Astrocyte of the spinal cord (primary cell): ENCODE measurements at regions not wholly inside any gene's neighbourhood (a gene's known extent, or its start where the extent isn't known, plus 50 kb on each side); places are given as distances from the start of the nearest gene placed in this dataset.
A peak's percentile ranks its signal among the peaks of the same experiment; 100 is the strongest.

Experiments used
- DNase-seq: peaks from one replicate; pipeline ENCODE4 v3.0.0; 2011; ENCODE audit warnings: low read depth, low spot score
- H3K4me3 ChIP-seq: 2 replicates; pipeline ENCODE4 v1.5.1; 2011; ENCODE audit warnings: low read depth, mild to moderate bottlenecking, low read length, moderate library complexity
- in situ Hi-C: cut with HindIII; loops from 2 replicates; pipeline ENCODE4 v1.10.0; 2017; ENCODE audit warnings: low sequenced_read_pairs
- TF ChIP-seq, protein P1 (sequence below): IDR thresholded peaks from 2 replicates; pipeline ENCODE4 v1.5.1; 2012; ENCODE audit warnings: low read depth, mild to moderate bottlenecking, low read length, inconsistent platforms

DNA sequence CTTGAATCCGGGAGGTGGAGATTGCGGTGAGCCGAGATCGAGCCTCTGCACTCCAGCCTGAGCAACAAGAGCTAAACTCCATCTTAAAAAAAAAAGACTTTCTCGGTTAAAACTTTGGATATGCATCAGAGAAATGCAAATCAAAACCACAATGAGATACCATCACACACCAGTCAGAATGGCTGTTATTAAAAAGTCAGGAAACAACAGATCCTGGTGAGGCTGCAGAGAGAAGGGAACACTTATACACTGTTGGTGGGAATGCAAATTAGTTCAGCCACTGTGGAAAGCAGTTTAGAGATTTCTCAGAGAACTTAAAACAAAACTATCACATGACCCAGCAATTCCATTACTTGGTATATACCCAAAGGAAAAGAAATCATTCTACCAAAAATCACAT is 619.4 kb upstream of the KIRREL3 start:
- no peak overlapping the region for H3K4me3 ChIP-seq
- TF ChIP-seq, protein P1, sequence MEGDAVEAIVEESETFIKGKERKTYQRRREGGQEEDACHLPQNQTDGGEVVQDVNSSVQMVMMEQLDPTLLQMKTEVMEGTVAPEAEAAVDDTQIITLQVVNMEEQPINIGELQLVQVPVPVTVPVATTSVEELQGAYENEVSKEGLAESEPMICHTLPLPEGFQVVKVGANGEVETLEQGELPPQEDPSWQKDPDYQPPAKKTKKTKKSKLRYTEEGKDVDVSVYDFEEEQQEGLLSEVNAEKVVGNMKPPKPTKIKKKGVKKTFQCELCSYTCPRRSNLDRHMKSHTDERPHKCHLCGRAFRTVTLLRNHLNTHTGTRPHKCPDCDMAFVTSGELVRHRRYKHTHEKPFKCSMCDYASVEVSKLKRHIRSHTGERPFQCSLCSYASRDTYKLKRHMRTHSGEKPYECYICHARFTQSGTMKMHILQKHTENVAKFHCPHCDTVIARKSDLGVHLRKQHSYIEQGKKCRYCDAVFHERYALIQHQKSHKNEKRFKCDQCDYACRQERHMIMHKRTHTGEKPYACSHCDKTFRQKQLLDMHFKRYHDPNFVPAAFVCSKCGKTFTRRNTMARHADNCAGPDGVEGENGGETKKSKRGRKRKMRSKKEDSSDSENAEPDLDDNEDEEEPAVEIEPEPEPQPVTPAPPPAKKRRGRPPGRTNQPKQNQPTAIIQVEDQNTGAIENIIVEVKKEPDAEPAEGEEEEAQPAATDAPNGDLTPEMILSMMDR = no peak
- DNase-seq = peak; percentile 42
- in situ Hi-C loops = no loop called here

GRCh38 chr11:127618721-127619120 is 618.2 kb upstream of the KIRREL3 start:
- in situ Hi-C loops = no loop called here
- TF ChIP-seq, protein P1 = no peak
- no peak for DNase-seq
- no peak overlapping the region for H3K4me3 ChIP-seq

GRCh38 chr11:127616158-127616557 is 615.6 kb upstream of the KIRREL3 start:
- TF ChIP-seq, protein P1 = no peak
- DNase-seq = no peak
- H3K4me3 ChIP-seq = no peak overlapping the region
- in situ Hi-C loops = no loop called here

DNA sequence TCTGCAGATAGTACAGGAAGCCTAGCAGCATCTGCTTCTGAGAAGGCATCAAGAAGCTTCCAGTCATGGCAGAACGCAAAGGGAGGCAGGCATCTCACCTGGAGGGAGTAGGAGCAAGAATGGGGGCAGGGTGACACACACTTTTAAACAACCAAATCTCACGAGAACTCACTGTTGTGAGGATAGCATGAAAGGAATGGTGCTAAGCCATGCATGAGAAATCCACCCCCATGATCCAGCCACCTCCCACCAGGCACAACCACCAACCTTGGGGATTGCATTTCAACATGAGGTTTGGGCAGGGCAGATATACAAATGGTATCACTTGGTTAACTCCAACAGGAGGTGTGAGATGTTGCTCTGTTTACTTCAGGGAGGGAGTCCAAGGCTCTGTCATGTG is 612.0 kb upstream of the KIRREL3 start:
- in situ Hi-C loops = no loop called here
- no peak for DNase-seq
- H3K4me3 ChIP-seq = no peak overlapping the region
- TF ChIP-seq, protein P1 = no peak

DNA sequence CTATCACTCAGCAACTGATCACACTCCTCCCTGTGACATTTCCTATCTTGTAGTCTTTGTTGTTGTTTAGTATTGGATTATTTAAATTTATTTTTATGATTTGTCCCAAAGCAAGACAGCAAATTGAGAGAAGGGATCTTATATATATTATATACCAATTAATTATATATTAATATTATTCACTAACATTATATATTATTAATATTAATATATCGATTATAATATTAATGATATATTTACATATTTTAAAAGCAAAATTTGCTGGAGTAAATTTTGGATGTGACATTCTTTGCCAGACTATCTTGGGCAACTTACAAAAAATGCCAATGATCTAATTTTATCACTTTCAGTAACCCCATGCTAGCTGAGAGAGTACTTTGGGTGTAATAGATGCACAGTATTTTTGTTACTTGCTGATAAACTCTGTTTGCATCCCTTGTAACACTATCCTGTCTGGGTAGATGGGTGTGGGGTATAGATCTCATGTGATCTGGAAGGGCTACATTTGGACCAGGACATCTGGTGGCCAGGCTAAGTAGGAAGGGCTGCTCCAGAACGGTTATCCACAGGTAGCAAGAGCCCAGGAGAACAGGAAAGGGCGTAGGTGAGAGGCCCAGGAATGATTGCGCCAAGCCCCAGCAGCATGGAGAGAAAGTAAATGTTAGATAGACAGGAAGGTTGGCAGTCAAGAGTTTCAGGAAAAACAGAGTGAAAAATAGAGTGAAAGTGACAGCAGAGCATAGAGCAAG is 608.6 kb upstream of the KIRREL3 start:
- no peak for DNase-seq
- TF ChIP-seq, protein P1 = no peak
- H3K4me3 ChIP-seq = no peak overlapping the region
- in situ Hi-C loops = no loop called here

- TF ChIP-seq, protein P1 = no peak
- in situ Hi-C loops = no loop called here
- no peak overlapping the region for H3K4me3 ChIP-seq
- DNase-seq = no peak
These were observed 607.0 kb upstream of the KIRREL3 start for GRCh38 chr11:127607487-127608085.
